ENCODE measurements at regions not wholly inside any gene's neighbourhood (a gene's known extent, or its start where the extent isn't known, plus 50 kb on each side); places are given as distances from the start of the nearest gene placed in this dataset.

- no peaks in the 10 kb centered on the region for H3K36me3 Mint-ChIP-seq
- TF ChIP-seq, protein P1, sequence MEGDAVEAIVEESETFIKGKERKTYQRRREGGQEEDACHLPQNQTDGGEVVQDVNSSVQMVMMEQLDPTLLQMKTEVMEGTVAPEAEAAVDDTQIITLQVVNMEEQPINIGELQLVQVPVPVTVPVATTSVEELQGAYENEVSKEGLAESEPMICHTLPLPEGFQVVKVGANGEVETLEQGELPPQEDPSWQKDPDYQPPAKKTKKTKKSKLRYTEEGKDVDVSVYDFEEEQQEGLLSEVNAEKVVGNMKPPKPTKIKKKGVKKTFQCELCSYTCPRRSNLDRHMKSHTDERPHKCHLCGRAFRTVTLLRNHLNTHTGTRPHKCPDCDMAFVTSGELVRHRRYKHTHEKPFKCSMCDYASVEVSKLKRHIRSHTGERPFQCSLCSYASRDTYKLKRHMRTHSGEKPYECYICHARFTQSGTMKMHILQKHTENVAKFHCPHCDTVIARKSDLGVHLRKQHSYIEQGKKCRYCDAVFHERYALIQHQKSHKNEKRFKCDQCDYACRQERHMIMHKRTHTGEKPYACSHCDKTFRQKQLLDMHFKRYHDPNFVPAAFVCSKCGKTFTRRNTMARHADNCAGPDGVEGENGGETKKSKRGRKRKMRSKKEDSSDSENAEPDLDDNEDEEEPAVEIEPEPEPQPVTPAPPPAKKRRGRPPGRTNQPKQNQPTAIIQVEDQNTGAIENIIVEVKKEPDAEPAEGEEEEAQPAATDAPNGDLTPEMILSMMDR (conservative IDR thresholded peaks at IDR 0.05), result no peak
- no peaks in the 10 kb centered on the region for H3K4me1 Mint-ChIP-seq (ENCODE audit: unreplicated experiment)
- no peaks in the 10 kb centered on the region for H3K9me3 Mint-ChIP-seq
- H3K27ac Mint-ChIP-seq, result no peak overlapping the region
- no peak for DNase-seq (ENCODE audit: extremely low spot score, unreplicated experiment)
- peaks cover 3% of the 10 kb centered on the region for H3K27me3 Mint-ChIP-seq
- H3K4me3 Mint-ChIP-seq, result no peak overlapping the region
Measured at GRCh38 chr11:122604621-122605020, 50.9 kb upstream of the UBASH3B start.

GRCh38 chr11:122601141-122602125, 54.1 kb upstream of the UBASH3B start:
- no peak for DNase-seq (ENCODE audit: extremely low spot score, unreplicated experiment)

DNA sequence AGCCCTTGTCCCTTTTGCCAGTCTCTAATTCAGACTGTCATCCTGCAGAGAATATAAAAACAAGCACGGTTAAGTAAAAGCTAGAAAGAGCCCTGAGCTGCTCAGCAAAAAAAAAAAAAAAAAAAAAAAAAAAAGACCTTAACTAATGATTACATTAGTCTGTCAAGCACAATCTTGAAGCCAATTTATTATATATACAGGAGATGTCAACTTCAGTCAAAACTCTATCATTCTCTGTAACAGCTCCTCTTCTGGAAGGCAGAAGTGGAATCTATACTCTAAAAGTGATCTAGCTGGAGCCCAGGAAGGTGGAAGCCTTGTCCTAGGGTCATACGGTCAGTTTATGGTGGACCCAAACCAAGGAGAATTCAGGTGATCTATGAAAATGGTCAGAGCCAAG, 55.2 kb upstream of the UBASH3B start:
- H3K9me3 Mint-ChIP-seq, result no peaks in the 10 kb centered on the region
- no peaks in the 10 kb centered on the region for H3K36me3 Mint-ChIP-seq
- no peak for DNase-seq (ENCODE audit: extremely low spot score, unreplicated experiment)
- H3K27ac Mint-ChIP-seq, result no peak overlapping the region
- H3K27me3 Mint-ChIP-seq, result peaks cover 3% of the 10 kb centered on the region
- no peak overlapping the region for H3K4me3 Mint-ChIP-seq
- TF ChIP-seq, protein P1 (conservative IDR thresholded peaks at IDR 0.05), result no peak
- H3K4me1 Mint-ChIP-seq (ENCODE audit: unreplicated experiment), result no peaks in the 10 kb centered on the region

More at GRCh38 chr11:122601141-122602125, 54.1 kb upstream of the UBASH3B start:
- TF ChIP-seq, protein P1 (conservative IDR thresholded peaks at IDR 0.05), result no peak
- H3K4me3 Mint-ChIP-seq, result no peak overlapping the region
- no peaks in the 10 kb centered on the region for H3K9me3 Mint-ChIP-seq
- H3K4me1 Mint-ChIP-seq (ENCODE audit: unreplicated experiment), result no peaks in the 10 kb centered on the region
- H3K27me3 Mint-ChIP-seq, result peaks cover 3% of the 10 kb centered on the region
- H3K27ac Mint-ChIP-seq, result no peak overlapping the region
- H3K36me3 Mint-ChIP-seq, result no peaks in the 10 kb centered on the region

GRCh38 chr11:122599434-122599833, 56.1 kb upstream of the UBASH3B start:
- no peak overlapping the region for H3K27ac Mint-ChIP-seq
- no peaks in the 10 kb centered on the region for H3K27me3 Mint-ChIP-seq
- H3K36me3 Mint-ChIP-seq, result no peaks in the 10 kb centered on the region
- no peaks in the 10 kb centered on the region for H3K9me3 Mint-ChIP-seq
- TF ChIP-seq, protein P1 (conservative IDR thresholded peaks at IDR 0.05), result no peak
- no peak overlapping the region for H3K4me3 Mint-ChIP-seq
- no peaks in the 10 kb centered on the region for H3K4me1 Mint-ChIP-seq (ENCODE audit: unreplicated experiment)
- no peak for DNase-seq (ENCODE audit: extremely low spot score, unreplicated experiment)

- H3K4me3 Mint-ChIP-seq, result no peak overlapping the region
- no peaks in the 10 kb centered on the region for H3K36me3 Mint-ChIP-seq
Measured at GRCh38 chr11:122598971-122599370, 56.6 kb upstream of the UBASH3B start.

More at GRCh38 chr11:122598971-122599370, 56.6 kb upstream of the UBASH3B start:
- H3K9me3 Mint-ChIP-seq, result no peaks in the 10 kb centered on the region
- DNase-seq (ENCODE audit: extremely low spot score, unreplicated experiment), result no peak
- no peaks in the 10 kb centered on the region for H3K27me3 Mint-ChIP-seq
- H3K27ac Mint-ChIP-seq, result no peak overlapping the region
- H3K4me1 Mint-ChIP-seq (ENCODE audit: unreplicated experiment), result no peaks in the 10 kb centered on the region
- TF ChIP-seq, protein P1 (conservative IDR thresholded peaks at IDR 0.05), result no peak

Data from type B pancreatic cell (in vitro differentiated cells).